ENCODE measurements at regions not wholly inside any gene's neighbourhood (a gene's known extent, or its start where the extent isn't known, plus 50 kb on each side); places are given as distances from the start of the nearest gene placed in this dataset.

- H3K4me3 ChIP-seq (ENCODE audit: low read depth, low read length) = no peak overlapping the region
- no peak for DNase-seq (ENCODE audit: low read depth)
- TF ChIP-seq, protein P1, sequence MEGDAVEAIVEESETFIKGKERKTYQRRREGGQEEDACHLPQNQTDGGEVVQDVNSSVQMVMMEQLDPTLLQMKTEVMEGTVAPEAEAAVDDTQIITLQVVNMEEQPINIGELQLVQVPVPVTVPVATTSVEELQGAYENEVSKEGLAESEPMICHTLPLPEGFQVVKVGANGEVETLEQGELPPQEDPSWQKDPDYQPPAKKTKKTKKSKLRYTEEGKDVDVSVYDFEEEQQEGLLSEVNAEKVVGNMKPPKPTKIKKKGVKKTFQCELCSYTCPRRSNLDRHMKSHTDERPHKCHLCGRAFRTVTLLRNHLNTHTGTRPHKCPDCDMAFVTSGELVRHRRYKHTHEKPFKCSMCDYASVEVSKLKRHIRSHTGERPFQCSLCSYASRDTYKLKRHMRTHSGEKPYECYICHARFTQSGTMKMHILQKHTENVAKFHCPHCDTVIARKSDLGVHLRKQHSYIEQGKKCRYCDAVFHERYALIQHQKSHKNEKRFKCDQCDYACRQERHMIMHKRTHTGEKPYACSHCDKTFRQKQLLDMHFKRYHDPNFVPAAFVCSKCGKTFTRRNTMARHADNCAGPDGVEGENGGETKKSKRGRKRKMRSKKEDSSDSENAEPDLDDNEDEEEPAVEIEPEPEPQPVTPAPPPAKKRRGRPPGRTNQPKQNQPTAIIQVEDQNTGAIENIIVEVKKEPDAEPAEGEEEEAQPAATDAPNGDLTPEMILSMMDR (IDR thresholded peaks at IDR 0.05; ENCODE audit: low read depth, low read length, missing control alignments) = no peak
Measured at GRCh38 chr5:107127878-107128277, 542.9 kb downstream of the EFNA5 start.

GRCh38 chr5:107126341-107126740 is 544.4 kb downstream of the EFNA5 start:
- no peak for DNase-seq (ENCODE audit: low read depth)
- TF ChIP-seq, protein P1 (IDR thresholded peaks at IDR 0.05; ENCODE audit: low read depth, low read length, missing control alignments) = no peak
- no peak overlapping the region for H3K4me3 ChIP-seq (ENCODE audit: low read depth, low read length)

GRCh38 chr5:107124376-107124775 is 546.4 kb downstream of the EFNA5 start:
- no peak overlapping the region for H3K4me3 ChIP-seq (ENCODE audit: low read depth, low read length)
- DNase-seq (ENCODE audit: low read depth) = no peak
- TF ChIP-seq, protein P1 (IDR thresholded peaks at IDR 0.05; ENCODE audit: low read depth, low read length, missing control alignments) = no peak

GRCh38 chr5:107123014-107123413 is 547.7 kb downstream of the EFNA5 start:
- TF ChIP-seq, protein P1 (IDR thresholded peaks at IDR 0.05; ENCODE audit: low read depth, low read length, missing control alignments) = no peak
- DNase-seq (ENCODE audit: low read depth) = no peak
- H3K4me3 ChIP-seq (ENCODE audit: low read depth, low read length) = no peak overlapping the region

DNA sequence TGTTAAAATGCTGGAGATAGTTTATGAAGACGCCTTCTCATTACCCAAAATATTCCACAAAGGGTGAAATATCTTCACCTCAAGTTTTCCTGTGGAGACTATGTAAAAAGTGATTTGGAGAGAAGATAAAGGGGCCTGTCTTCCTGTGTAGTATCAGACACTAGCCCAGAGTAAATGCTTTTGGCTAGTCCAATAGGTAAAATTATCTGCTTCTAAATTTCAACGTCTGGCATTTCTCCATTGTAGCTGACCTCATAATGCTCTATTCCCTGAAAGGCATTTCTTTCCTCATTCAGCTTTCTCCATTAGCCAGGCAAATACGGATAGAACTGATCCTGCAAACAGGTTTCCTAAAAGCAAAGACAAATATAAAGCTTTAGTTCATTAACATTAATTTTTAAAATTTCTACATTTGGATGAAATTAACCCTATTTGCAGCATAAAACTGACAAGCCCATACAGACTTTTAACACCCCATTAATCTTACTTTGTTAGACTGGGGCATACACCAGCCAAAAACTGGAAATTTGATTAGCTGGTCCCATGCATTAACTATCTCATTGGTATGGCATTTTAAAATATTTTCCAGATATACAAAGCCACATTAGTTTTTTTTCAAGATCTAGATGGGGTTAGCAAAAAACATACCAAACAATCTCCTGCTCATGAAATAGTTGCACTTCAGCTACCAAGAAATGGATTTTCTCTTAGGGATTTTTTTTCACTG is 548.8 kb downstream of the EFNA5 start:
- H3K4me3 ChIP-seq (ENCODE audit: low read depth, low read length) = no peak overlapping the region
- TF ChIP-seq, protein P1 (IDR thresholded peaks at IDR 0.05; ENCODE audit: low read depth, low read length, missing control alignments) = no peak
- DNase-seq (ENCODE audit: low read depth) = no peak

DNA sequence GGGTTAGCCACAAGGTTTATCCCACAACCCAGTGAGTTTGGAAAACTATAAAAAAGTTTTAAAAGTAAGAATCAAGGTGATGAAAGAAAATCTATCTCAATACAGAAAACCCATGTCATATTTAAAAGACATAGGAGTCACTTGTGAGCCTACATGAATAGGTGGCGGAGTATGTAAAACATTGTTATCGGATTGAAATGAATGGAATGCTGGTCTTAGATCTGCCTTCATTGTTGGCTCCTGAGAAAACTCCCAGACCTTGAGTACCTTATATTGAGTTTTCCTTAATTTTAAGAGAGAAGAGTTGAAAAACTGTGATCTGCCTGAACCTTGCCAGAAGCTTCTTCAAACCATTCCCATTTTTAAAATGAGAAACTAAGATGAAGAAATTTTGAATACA is 551.1 kb downstream of the EFNA5 start:
- no peak for DNase-seq (ENCODE audit: low read depth)
- TF ChIP-seq, protein P1 (IDR thresholded peaks at IDR 0.05; ENCODE audit: low read depth, low read length, missing control alignments) = no peak
- no peak overlapping the region for H3K4me3 ChIP-seq (ENCODE audit: low read depth, low read length)

Measured in GM12864 (cell line).